ENCODE measurements at regions not wholly inside any gene's neighbourhood (a gene's known extent, or its start where the extent isn't known, plus 50 kb on each side); places are given as distances from the start of the nearest gene placed in this dataset.

GRCh38 chr13:102993348-102993747 is 72.9 kb downstream of the SLC10A2 start:
- Histone ChIP-seq H3K27ac (ENCODE audit: extremely low read depth, low read depth, low read length) (no peak overlapping the region), H3K4me3 (ENCODE audit: low read depth, low read length) (no peak overlapping the region), H3K9me3 (ENCODE audit: control insufficient read depth, insufficient read depth, low read depth, low read length) (no peaks in the 10 kb centered on the region), H3K36me3 (ENCODE audit: control insufficient read depth in 2 of 2, insufficient read depth in 1 of 2, low read length in 2 of 2) (no peaks in the 10 kb centered on the region), H3K4me1 (ENCODE audit: control insufficient read depth, insufficient read depth, low read length) (no peaks in the 10 kb centered on the region)
- POLR2A ChIA-PET: no interaction called here
- CTCF ChIA-PET: no interaction called here
- no peak for TF ChIP-seq ZNF624 (tag by site-specific recombination; IDR thresholded peaks at IDR 0.05)
- no peak for TF ChIP-seq ZFP3 (tag by site-specific recombination; IDR thresholded peaks at IDR 0.05; ENCODE audit: low read depth)
- no peak for TF ChIP-seq ZNF132 (tag by site-specific recombination; IDR thresholded peaks at IDR 0.05; ENCODE audit: borderline replicate concordance)
- TF ChIP-seq ZNF16 (tag by site-specific recombination; IDR thresholded peaks at IDR 0.05; ENCODE audit: low read depth): no peak
- no peak for TF ChIP-seq ZBTB49 (tag by site-specific recombination; IDR thresholded peaks at IDR 0.05; ENCODE audit: low read depth)
- no peak for TF ChIP-seq HIC1 (tag by site-specific recombination; IDR thresholded peaks at IDR 0.05)
- no peak for TF ChIP-seq PRDM10 (tag by site-specific recombination; IDR thresholded peaks at IDR 0.05)
- no peak for TF ChIP-seq ZNF211 (tag by site-specific recombination; IDR thresholded peaks at IDR 0.05; ENCODE audit: low read depth)
- TF ChIP-seq ZNF513 (tag by site-specific recombination; IDR thresholded peaks at IDR 0.05): no peak
- no peak for TF ChIP-seq ZNF707 (tag by site-specific recombination; IDR thresholded peaks at IDR 0.05)
- TF ChIP-seq ZNF664 (tag by site-specific recombination; IDR thresholded peaks at IDR 0.05): no peak

- ChIA-PET CTCF (interaction anchor here (0.6 kb wide), 1 partner anchor 72 kb away, joined by 3 read pairs; no protein-coding TSS in a partner anchor), POLR2A (no interaction called here)
Measured at GRCh38 chr13:102984210-102984609, 82.0 kb downstream of the SLC10A2 start.

More at GRCh38 chr13:102984210-102984609, 82.0 kb downstream of the SLC10A2 start:
- Histone ChIP-seq H3K36me3 (ENCODE audit: control insufficient read depth in 2 of 2, insufficient read depth in 1 of 2, low read length in 2 of 2) (no peaks in the 10 kb centered on the region), H3K9me3 (ENCODE audit: control insufficient read depth, insufficient read depth, low read depth, low read length) (no peaks in the 10 kb centered on the region), H3K27ac (ENCODE audit: extremely low read depth, low read depth, low read length) (no peak overlapping the region), H3K4me3 (ENCODE audit: low read depth, low read length) (no peak overlapping the region), H3K4me1 (ENCODE audit: control insufficient read depth, insufficient read depth, low read length) (no peaks in the 10 kb centered on the region)
- no peak for TF ChIP-seq ZNF624 (tag by site-specific recombination; IDR thresholded peaks at IDR 0.05)
- no peak for TF ChIP-seq ZNF239 (tag by site-specific recombination; IDR thresholded peaks at IDR 0.05)
- TF ChIP-seq ZNF670 (tag by site-specific recombination; IDR thresholded peaks at IDR 0.05; ENCODE audit: low read depth): no peak
- no peak for TF ChIP-seq ZNF274 (IDR thresholded peaks at IDR 0.05; ENCODE audit: low read length)
- TF ChIP-seq ZNF274 (tag by site-specific recombination; IDR thresholded peaks at IDR 0.05; ENCODE audit: borderline replicate concordance): no peak
- no peak for TF ChIP-seq ZSCAN18 (tag by site-specific recombination; IDR thresholded peaks at IDR 0.05)
- no peak for TF ChIP-seq ZNF677 (tag by site-specific recombination; IDR thresholded peaks at IDR 0.05)
- no peak for TF ChIP-seq ZNF416 (tag by site-specific recombination; IDR thresholded peaks at IDR 0.05)
- TF ChIP-seq ZNF341 (tag by site-specific recombination; IDR thresholded peaks at IDR 0.05; ENCODE audit: low read depth): no peak
- TF ChIP-seq ZFHX2 (tag by site-specific recombination; conservative IDR thresholded peaks at IDR 0.05): no peak
- no peak for TF ChIP-seq GLIS1 (tag by site-specific recombination; IDR thresholded peaks at IDR 0.05)

Data from HEK293 (cell line).